GM12878 (cell line): ENCODE measurements at regions not wholly inside any gene's neighbourhood (a gene's known extent, or its start where the extent isn't known, plus 50 kb on each side); places are given as distances from the start of the nearest gene placed in this dataset.

Experiments
- ATAC-seq: fragments of 200-7000 bp; cut with Tn5 transposase; 3 replicates; pipeline ENCODE4 v1.9.1; 2020; ENCODE audit warnings: mild to moderate bottlenecking, moderate library complexity
- BruUV-seq: library from RNA; stranded (reverse); fragments of 400-500 nt; replicated peaks from 2 replicates; lab custom pipeline; 2021; lab: Mats Ljungman, UMichigan
- CTCF ChIA-PET: fragments of 300-600 bp; sonication (Branson Sonifier 250); formaldehyde crosslinking; extraction: SDS; loops from one replicate; lab custom pipeline; 2021; ENCODE audit warnings: inconsistent platforms; lab: Yijun Ruan, JAX
- POLR2A ChIA-PET: fragments of 350-600 bp; formaldehyde crosslinking; extraction: SDS; loops from one replicate; lab custom pipeline; 2021; ENCODE audit warnings: inconsistent platforms; lab: Charles Lee
- RAD21 ChIA-PET: fragments of 300-600 bp; sonication (Branson Sonifier 250); formaldehyde crosslinking; loops from one replicate; lab custom pipeline; 2023; ENCODE audit warnings: antibody characterized with exemption; ENCODE audit not compliant: unreplicated experiment; lab: Charles Lee
- SMC1A ChIA-PET: fragments of 300-600 bp; sonication (Branson Sonifier 250); formaldehyde crosslinking; loops from one replicate; lab custom pipeline; 2023; ENCODE audit not compliant: unreplicated experiment, uncharacterized antibody; lab: Charles Lee
- DNase-seq: peaks from one replicate; pipeline ENCODE4 v3.0.0-alpha.2; 2011; ENCODE audit warnings: low read depth, low spot score
- FAIRE-seq: peaks from 3 replicates; lab custom pipeline; 2011; peaks lifted over from hg19 to GRCh38; lab: Jason Lieb, UNC
- H2AFZ ChIP-seq: 2 replicates; pipeline ENCODE4 v1.6.0; 2011; ENCODE audit warnings: low read depth, low read length, control low read depth; ENCODE audit not compliant: control insufficient read depth
- H3K27ac ChIP-seq: 2 replicates; pipeline ENCODE4 v1.5.1; 2011; ENCODE audit warnings: control low read depth; ENCODE audit not compliant: control insufficient read depth, insufficient read depth
- H3K27me3 ChIP-seq, 2 experiments: replicated peaks in 1 of 2; 2 replicates each; pipeline versions ENCODE4 v1.6.0 to v1.6.1; 2011; ENCODE audit warnings: low read length in 1 of 2; ENCODE audit not compliant: control insufficient read depth in 2 of 2, insufficient read depth in 2 of 2
- H3K36me3 ChIP-seq, 2 experiments: 2 replicates each; pipeline ENCODE4 v1.5.1; 2011; ENCODE audit warnings: low read length in 1 of 2; ENCODE audit not compliant: control insufficient read depth in 2 of 2, insufficient read depth in 2 of 2
- H3K4me1 ChIP-seq: 2 replicates; pipeline ENCODE4 v1.6.1; 2011; ENCODE audit warnings: mild to moderate bottlenecking, low read length, moderate library complexity, mixed read lengths; ENCODE audit not compliant: control insufficient read depth, insufficient read depth
- H3K4me2 ChIP-seq: 2 replicates; pipeline ENCODE4 v1.6.0; 2011; ENCODE audit warnings: control low read depth; ENCODE audit not compliant: control insufficient read depth, insufficient read depth
- H3K4me3 ChIP-seq: fragments of 200-600 bp; sonication (generic); 2 replicates; pipeline ENCODE4 v1.5.1; 2016
- H3K79me2 ChIP-seq: 2 replicates; pipeline ENCODE4 v1.6.0; 2011; ENCODE audit warnings: low read length; ENCODE audit not compliant: control insufficient read depth, insufficient read depth
- H3K9ac ChIP-seq: 2 replicates; pipeline ENCODE4 v1.8.0; 2011; ENCODE audit warnings: low read length, control low read depth, mixed read lengths; ENCODE audit not compliant: control insufficient read depth, insufficient read depth
- H3K9me3 ChIP-seq: replicated peaks from 3 replicates; pipeline ENCODE4 v1.5.1; 2011; ENCODE audit warnings: mild to moderate bottlenecking, low read length; ENCODE audit not compliant: control insufficient read depth, insufficient read depth
- H4K20me1 ChIP-seq: 2 replicates; pipeline ENCODE4 v1.6.0; 2011; ENCODE audit not compliant: control insufficient read depth, insufficient read depth
- BMI1 ChIP-seq: fragments of 450-650 bp; IDR thresholded peaks from 2 replicates; pipeline ENCODE4 v1.6.1; 2016; ENCODE audit warnings: mild to moderate bottlenecking, moderate library complexity, borderline replicate concordance
- BRCA1 ChIP-seq: IDR thresholded peaks from 2 replicates; pipeline ENCODE4 v1.6.1; 2011; ENCODE audit warnings: low read depth, low read length, improper control_type of control experiment
- CHD2 ChIP-seq: IDR thresholded peaks from 2 replicates; pipeline ENCODE4 v1.6.1; 2011; ENCODE audit warnings: low read depth, low read length, improper control_type of control experiment, borderline replicate concordance
- EZH2 ChIP-seq: IDR thresholded peaks from 2 replicates; pipeline ENCODE4 v1.6.1; 2012; ENCODE audit warnings: low read depth, mild to moderate bottlenecking, control low read depth, inconsistent platforms, low read length, borderline replicate concordance; ENCODE audit not compliant: control insufficient read depth
- ZNF207 ChIP-seq: fragments of 450-650 bp; IDR thresholded peaks from 2 replicates; pipeline ENCODE4 v1.6.1; 2014; ENCODE audit warnings: antibody characterized with exemption, mild to moderate bottlenecking, borderline replicate concordance
- WGBS: methylation state at CpG from one replicate; pipeline ENCODE4 v1.1.6; 2016; ENCODE audit warnings: low lambda C conversion rate; ENCODE audit not compliant: insufficient replicate concordance, insufficient coverage; ENCODE audit errors: missing lambda C conversion rate; 5-methylcytosine and 5-hydroxymethylcytosine counted together
- in situ Hi-C: fragments of 300-500 bp; cut with MboI; formaldehyde crosslinking; loops from 9 replicates; pipeline ENCODE4 v1.14.3; 2018; ENCODE audit warnings: mixed read lengths
- intact Hi-C: fragments of 100-400 bp; cut with micrococcal nuclease; formaldehyde crosslinking; loops from one replicate; pipeline ENCODE4 v1.14.2; 2022; ENCODE audit not compliant: unreplicated experiment
- TF ChIP-seq, protein P1 (sequence below): fragments of 450-650 bp; IDR thresholded peaks from 2 replicates; pipeline ENCODE4 v1.6.1; 2014; ENCODE audit warnings: mild to moderate bottlenecking
- TF ChIP-seq, protein P2 (sequence below): IDR thresholded peaks from 2 replicates; pipeline ENCODE4 v1.6.1; 2012; ENCODE audit warnings: low read length, inconsistent platforms

DNA sequence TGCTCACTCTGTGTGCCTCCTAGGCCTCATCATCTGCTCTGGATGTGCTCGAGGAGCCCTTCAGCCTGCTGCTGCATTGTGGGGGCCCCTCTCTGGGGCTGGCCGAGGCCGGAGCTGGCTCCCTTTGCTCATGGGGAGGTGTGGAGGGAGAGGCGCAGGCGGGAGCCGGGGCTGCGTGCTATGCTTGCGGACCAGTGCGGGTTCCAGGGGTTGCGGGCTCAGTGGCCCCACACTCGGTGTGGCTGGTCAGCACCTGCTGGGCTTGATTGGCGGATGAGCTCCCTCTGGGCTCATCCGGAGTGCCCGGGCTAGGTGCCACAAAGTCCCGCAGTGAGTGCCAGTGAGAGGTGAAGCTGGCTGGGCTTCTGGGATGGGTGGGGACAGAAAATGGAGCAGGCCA, 264.2 kb downstream of the SI start:
- ChIA-PET CTCF (interaction anchor here (1.6 kb wide), 1 partner anchor 9 kb away, joined by 3 read pairs; no protein-coding TSS in a partner anchor), RAD21 (no interaction called here), POLR2A (no interaction called here), SMC1A (no interaction called here)
- FAIRE-seq: no peak
- Histone ChIP-seq H4K20me1 (no peaks in the 10 kb centered on the region), H3K79me2 (no peaks in the 10 kb centered on the region), H3K4me1 (no peaks in the 10 kb centered on the region), H3K4me2 (no peak overlapping the region), H3K9me3 (no peaks in the 10 kb centered on the region; the same call in 2 of the 3 replicates), H3K27me3 (no peaks in the 10 kb centered on the region), H3K4me3 (no peak overlapping the region), H3K36me3 (no peaks in the 10 kb centered on the region), H2AFZ (no peak overlapping the region), H3K27ac (no peak overlapping the region), H3K9ac (no peak overlapping the region)
- intact Hi-C loops: no loop called here
- ATAC-seq: no peak
- WGBS: 46% methylated on average over 15 of the region's 15 CpGs
- no TSS peak for BruUV-seq
- TF ChIP-seq CHD2 (no peak), ZNF207 (no peak), BRCA1 (no peak), BMI1 (no peak), EZH2 (no peak)
- TF ChIP-seq, protein P1, sequence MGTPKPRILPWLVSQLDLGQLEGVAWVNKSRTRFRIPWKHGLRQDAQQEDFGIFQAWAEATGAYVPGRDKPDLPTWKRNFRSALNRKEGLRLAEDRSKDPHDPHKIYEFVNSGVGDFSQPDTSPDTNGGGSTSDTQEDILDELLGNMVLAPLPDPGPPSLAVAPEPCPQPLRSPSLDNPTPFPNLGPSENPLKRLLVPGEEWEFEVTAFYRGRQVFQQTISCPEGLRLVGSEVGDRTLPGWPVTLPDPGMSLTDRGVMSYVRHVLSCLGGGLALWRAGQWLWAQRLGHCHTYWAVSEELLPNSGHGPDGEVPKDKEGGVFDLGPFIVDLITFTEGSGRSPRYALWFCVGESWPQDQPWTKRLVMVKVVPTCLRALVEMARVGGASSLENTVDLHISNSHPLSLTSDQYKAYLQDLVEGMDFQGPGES: no peak
- TF ChIP-seq, protein P2, sequence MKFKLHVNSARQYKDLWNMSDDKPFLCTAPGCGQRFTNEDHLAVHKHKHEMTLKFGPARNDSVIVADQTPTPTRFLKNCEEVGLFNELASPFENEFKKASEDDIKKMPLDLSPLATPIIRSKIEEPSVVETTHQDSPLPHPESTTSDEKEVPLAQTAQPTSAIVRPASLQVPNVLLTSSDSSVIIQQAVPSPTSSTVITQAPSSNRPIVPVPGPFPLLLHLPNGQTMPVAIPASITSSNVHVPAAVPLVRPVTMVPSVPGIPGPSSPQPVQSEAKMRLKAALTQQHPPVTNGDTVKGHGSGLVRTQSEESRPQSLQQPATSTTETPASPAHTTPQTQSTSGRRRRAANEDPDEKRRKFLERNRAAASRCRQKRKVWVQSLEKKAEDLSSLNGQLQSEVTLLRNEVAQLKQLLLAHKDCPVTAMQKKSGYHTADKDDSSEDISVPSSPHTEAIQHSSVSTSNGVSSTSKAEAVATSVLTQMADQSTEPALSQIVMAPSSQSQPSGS: no peak
- DNase-seq: no peak
- in situ Hi-C loops: no loop called here
